IPS DF 4.7 (cell line): ENCODE measurements at regions not wholly inside any gene's neighbourhood (a gene's known extent, or its start where the extent isn't known, plus 50 kb on each side); places are given as distances from the start of the nearest gene placed in this dataset.

Source experiments
- DNase-seq: peaks from one replicate; pipeline ENCODE4 v3.0.0-alpha.2; 2013; ENCODE audit warnings: low spot score; ENCODE audit errors: extremely low read depth

- DNase-seq, result no peak
Observed at GRCh38 chr4:165667969-165668368, 205.1 kb upstream of the TLL1 start.

GRCh38 chr4:165668694-165669093, 204.3 kb upstream of the TLL1 start:
- no peak for DNase-seq

GRCh38 chr4:165677081-165677480, 196.0 kb upstream of the TLL1 start:
- no peak for DNase-seq

DNA sequence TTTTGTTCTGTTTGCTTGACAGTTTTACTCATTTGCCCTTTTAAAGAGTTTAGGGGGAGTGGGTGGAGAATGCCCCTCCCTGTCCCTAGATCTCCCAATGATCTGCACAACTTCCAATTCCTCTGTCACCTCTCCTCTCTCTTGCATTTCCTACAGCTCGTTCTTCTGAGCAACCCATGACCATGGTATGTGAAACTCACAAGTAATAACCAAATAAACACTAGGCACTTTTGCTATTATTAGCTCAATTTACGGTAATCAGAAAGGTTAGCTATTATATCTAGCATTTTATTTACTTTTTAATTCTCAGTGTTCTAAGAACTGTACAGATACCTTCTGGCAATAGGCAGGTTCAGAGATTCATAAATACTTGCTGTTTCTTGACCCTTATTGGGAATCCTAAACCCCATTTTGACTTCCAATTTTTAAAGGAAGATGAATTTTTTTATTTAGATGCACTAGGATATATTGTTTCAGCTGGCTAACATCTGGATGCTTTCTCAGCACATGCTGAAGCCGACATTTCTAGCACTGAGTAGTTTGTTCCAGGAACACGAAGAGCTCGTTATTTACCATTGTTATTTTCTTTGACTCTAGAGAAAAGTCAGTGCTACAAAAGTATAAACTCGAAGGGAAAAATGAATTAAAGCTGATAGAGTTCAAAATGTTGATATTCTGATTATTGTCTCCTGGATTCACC, 194.7 kb upstream of the TLL1 start:
- DNase-seq, result no peak

- no peak for DNase-seq
Observed at GRCh38 chr4:165678936-165679325, 194.1 kb upstream of the TLL1 start.

DNA sequence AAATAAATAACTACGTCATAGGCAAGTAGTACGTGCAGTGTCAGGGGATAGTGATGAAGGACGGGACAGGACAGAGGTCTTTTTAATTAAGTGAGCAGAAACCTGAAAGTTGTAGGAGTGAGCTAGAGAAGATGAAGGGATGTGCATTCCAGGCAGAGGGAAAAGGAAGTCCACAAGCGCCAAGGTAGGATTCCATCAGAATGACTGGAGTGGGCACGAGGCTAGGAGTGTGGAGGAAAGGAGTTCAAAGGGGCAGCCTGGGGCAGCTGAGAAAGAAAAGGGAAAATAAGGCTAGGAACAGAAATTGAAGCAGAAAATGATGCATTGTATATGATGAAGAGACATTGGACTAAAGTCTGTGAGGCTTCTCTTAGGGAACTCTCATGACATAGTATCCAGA, 192.2 kb upstream of the TLL1 start:
- no peak for DNase-seq

DNA sequence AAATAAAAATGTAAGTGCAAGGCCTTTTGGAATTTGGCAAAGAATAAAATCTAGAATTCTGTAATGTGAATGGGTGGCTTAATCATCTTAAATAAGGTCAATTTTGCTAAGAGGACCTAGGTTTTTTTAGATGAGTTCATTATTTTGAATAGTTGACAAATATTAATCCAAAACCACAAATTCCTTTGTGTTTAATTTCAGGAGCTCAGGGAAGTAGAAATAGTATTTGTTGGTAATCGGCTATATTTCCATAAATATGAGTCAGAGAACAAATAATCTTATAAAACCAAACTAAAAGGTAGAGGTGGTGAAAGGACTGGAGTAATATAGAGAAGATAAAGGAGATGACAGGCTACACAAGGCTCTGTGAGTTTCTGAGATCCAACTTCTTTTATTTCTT, 190.4 kb upstream of the TLL1 start:
- no peak for DNase-seq

- no peak for DNase-seq
Observed at GRCh38 chr4:165684177-165684805, 188.7 kb upstream of the TLL1 start.

DNA sequence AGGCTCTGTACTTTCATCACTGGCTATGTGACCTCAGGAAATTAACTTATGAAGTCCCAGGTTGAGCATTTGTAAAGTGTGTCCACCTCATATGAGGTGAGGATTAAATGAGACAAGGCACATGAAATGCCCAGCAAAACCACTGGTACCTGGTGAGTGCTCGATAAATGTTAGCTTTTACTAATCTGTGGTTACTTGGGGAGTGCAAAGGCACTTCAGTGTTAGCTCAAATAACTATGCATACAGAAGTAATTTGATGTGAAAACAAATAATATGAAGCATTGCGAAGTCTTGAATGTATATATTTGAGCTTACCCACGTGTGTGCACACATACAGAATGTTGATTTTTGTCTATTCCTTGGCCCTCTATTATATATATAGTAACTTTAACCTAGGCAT, 186.3 kb upstream of the TLL1 start:
- no peak for DNase-seq

GRCh38 chr4:165689159-165689558, 183.9 kb upstream of the TLL1 start:
- DNase-seq, result no peak

- no peak for DNase-seq
Observed at GRCh38 chr4:165692082-165692481, 181.0 kb upstream of the TLL1 start.

GRCh38 chr4:165698272-165698671, 174.8 kb upstream of the TLL1 start:
- DNase-seq, result no peak

- no peak for DNase-seq
Observed at GRCh38 chr4:165699055-165699454, 174.0 kb upstream of the TLL1 start.

GRCh38 chr4:165700855-165701254, 172.2 kb upstream of the TLL1 start:
- DNase-seq, result peak; percentile 16

GRCh38 chr4:165707128-165707527, 165.9 kb upstream of the TLL1 start:
- DNase-seq, result no peak

DNA sequence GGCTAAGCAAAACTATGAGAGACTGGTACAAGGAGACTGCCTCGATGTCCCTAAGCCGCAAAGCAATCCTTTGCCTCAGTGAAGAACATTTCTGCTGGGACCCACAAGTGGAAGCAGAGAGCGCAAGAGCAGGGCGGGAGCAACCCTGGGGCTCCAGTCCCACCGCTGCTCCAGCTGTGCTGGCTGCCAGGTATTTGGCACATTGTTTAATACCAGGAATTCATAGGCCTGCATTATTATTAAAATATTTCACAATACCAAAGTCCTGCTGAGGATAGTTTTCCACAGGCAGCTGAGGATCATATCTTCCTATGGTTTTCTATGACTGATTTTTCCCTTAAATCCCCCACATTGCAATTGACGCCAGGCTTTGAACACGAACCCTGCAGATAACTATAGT, 163.5 kb upstream of the TLL1 start:
- DNase-seq, result no peak

DNA sequence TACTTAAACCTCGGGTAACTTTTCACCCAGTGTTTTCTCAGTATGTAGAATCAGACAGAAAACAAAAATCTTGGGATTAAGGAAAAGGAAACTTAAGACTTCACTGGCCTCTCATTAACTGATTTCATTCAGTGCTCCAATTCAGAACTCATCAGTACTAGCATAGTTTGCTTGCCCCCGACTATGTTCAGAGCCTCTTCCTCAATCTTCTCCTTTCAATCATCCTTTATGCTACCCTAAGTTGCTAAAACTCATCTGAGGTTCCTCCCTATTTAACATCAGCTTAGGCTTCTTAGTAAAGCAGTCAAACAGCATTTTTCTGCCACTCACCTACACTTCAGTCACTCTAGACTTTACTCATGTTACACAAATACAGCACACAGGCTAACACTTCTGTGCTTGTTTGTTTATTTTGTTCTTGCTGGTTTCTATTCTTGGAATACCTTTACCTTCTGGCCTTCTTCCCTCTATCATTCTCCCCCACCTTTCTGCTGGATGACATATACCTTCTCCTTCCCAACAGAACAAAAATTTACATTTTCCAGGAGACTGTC, 163.0 kb upstream of the TLL1 start:
- DNase-seq, result no peak

- DNase-seq, result no peak
Observed at GRCh38 chr4:165711436-165711835, 161.6 kb upstream of the TLL1 start.

GRCh38 chr4:165711912-165712311, 161.1 kb upstream of the TLL1 start:
- no peak for DNase-seq

- DNase-seq, result no peak
Observed at GRCh38 chr4:165714650-165715049, 158.4 kb upstream of the TLL1 start.

DNA sequence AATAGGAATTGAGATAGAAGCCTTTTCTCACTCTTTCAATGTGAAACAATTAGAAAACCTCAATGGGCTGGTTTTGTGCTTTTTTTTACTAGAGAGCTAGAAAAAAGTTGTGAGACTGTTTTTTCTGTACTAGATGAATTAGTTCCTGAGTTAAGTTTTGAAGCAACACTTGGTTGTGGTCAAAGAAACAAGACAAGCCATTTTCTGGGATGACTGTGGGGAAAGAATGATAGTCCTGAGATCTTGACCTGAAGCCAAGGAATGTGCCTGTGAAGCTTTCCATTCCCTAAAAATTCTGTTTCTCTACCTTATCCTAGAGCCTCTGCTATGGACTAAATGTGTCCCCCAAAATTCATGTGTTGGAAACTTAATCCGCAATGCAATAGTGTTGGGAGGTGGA, 157.8 kb upstream of the TLL1 start:
- DNase-seq, result no peak

DNA sequence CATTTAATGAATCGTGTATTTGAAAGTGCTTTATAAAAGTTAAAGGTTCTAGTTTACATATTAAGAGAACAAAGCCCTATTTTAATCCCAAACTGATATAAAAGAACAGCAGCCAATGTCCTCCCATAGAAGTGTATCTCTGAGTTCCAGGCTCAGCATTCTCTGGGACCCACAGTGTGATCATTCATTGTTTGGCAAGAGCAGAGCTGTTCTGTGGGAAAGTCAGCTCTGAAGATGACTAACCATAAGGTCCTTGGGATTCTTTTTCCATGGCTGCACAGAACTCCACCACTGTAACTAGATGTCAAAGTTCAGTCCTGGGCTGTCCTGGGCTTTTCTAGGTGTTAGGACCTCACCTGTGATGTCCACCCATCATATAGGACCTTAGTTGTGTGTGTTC, 157.0 kb upstream of the TLL1 start:
- no peak for DNase-seq

GRCh38 chr4:165716472-165716871, 156.6 kb upstream of the TLL1 start:
- no peak for DNase-seq
